CD4-positive, alpha-beta T cell treated with Interleukin-4 for 1 hour (primary cell): ENCODE measurements at regions not wholly inside any gene's neighbourhood (a gene's known extent, or its start where the extent isn't known, plus 50 kb on each side); places are given as distances from the start of the nearest gene placed in this dataset.
A peak's percentile ranks its signal among the peaks of the same experiment; 100 is the strongest.

ENCODE experiments used
- DNase-seq, 2 donors: peaks; one replicate each; pipeline ENCODE4 v3.0.0-alpha.2; 2020 to 2022

- DNase-seq: no peak
Observed at GRCh38 chr1:58862728-58863385, 79.0 kb upstream of the JUN start.

- DNase-seq: no peak
Observed at GRCh38 chr1:58864654-58865053, 80.8 kb upstream of the JUN start.

DNA sequence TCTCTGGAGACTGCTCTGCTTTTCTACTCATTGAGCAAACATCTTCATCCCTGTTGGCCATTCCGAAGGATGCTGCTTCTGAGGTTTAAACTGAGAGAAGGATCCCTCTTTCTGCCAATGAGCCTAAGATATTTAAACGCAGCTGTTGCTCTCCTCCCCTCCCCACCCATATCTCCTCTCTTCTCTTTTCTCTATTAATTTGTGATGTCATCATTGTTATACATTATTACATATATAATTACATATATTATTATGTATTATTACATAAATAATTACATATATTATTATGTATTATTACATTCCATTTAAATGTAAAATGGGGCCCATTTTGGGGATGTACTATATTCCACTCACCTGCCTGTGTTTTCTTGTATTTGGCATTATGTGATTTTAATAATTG lies 82.7 kb upstream of the JUN start:
- no peak for DNase-seq

DNA sequence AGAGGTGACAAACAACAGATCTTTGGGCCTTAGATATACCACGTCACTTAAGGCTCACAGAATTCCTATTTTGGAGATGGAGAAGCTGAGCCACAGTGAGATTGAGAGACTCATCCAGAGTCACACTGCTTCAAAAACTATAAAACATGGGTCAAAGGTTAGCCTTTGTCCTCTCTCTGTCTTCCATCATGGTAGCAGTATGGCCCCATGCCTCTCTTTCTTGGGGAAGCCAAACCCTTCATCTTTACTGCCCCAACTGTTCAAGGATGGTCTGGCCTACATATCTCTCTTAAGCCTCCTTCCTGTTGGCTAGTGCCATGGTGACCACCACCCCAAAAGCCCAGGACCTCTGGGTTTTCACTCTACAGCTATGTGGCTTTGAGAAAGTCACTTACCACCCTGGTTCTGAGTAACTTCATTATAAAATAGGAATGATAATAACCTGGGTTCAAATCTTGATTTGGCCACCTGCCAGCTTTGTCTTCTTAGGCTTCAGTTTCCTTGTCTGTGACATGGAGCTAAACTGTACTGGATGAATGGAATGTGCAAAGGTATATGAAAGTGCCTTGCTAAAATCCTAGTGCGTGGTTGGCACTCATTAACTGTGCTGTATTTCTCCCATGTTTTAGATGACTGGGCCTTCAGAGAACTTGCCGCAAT lies 85.9 kb upstream of the JUN start:
- no peak for DNase-seq

GRCh38 chr1:58870298-58870676 lies 86.4 kb upstream of the JUN start:
- DNase-seq: no peak

DNA sequence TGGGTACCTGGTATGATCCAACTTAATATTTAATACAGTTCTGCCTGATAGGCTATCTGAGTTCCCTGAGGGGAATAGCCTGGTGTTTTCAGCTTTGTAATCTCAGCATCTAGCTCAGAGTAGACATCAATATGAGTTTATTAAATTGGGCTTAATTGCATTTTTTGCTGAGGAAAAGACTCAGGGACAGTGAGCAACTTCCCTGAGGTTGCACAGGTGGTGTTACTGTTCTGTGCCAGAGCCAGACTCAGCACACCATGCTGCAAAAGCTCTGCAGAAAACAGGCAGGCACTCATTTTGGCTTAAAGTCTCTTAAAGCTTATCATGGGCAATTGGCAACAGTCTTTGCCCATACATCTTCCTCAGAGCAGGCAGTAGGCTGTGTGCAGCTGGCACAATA lies 90.5 kb upstream of the JUN start:
- DNase-seq: no peak

- DNase-seq: no peak
Observed at GRCh38 chr1:58874757-58875755, 91.2 kb upstream of the JUN start.

GRCh38 chr1:58879464-58879863 lies 95.6 kb upstream of the JUN start:
- DNase-seq: no peak

DNA sequence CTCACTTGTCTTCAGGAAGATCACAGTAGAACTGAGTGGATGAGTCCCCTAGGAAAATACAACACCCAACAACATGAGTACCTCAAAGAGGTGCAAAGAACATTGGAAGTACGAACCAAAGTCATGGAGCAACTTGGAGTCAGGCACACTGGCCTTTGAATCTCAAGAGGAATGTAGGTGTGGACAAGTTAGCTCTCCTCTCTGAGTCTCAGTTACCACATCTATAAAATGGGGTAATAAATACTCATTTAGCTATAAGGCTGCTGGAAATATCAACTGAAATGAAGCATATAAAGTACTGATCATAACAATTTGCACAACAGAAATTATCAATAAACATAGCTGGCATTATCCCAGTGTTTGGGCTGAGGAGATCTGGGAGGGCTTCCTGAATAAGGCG lies 96.7 kb upstream of the JUN start:
- no peak for DNase-seq

- peak in 1 of 2 donors; percentile 38 for DNase-seq
Observed at GRCh38 chr1:58881471-58881994, 97.7 kb upstream of the JUN start.

- DNase-seq: no peak
Observed at GRCh38 chr1:58882322-58882948, 98.6 kb upstream of the JUN start.

DNA sequence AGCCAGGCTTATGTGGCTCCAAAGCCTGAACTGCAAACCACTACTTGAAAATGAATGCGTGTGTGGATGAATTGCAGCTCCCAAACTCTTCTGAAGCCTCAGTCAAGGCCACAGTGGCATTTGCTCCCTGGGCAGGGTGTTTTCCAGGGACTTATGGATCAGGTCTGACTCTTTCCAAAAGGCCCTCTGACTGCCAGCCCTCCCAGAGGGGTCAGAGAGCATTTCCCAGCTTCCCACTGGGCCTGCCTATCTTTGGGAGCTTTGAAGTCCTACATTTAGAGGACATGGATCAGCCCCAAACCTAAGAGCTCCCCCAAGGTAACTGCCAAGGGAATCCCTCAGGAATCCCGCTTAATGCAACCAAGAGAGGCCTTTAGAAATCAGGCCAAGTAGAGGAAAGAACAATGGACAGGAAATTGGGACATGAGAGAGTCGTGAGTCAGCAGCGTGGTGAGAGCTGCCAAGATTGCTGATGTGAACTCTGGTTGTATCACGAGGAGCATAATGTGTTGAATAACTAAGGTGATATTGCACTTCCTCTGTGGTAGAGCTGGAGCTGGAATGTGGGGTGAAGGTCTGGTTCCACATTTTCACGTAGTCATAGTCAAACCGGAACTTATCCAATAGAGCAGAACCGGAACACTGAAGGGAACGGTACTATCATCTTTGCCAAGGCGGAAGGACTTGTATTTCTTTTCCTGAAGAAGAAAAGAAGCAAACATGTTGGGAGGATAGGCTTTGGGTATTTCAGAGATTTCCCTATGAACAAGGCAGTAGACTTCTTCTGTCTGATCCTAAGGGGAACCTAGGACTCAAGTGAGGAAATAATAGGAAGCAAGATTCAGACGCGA lies 99.4 kb upstream of the JUN start:
- DNase-seq: peak; percentile 12 to 68

DNA sequence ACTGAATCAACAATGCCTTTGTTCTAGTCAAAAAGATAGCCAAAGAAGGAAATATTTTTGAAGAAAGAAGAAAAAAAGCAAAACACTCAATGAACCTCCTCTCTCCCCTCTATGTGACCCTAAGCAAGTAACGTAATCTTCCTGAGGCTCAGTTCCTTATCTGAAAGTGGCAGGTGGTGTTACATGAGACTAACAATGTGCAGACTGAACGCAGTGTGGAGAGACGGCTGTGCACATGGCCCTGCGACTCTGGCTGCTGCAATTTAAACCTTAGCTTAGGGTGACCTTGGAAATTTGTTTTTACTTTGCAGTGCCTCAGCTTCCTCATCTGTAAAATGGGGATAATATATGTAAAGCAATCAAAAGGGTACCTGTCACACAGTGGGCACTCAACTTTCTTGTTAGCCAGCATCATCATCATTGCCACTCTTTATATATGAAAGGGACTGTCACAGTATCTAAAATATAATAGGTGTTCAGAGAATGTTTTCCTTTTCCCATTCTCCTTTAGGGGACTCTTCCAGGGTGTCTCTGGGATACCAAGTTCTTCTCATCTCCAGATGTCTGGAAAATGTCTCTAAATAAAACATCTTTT lies 100.1 kb upstream of the JUN start:
- DNase-seq: no peak

DNA sequence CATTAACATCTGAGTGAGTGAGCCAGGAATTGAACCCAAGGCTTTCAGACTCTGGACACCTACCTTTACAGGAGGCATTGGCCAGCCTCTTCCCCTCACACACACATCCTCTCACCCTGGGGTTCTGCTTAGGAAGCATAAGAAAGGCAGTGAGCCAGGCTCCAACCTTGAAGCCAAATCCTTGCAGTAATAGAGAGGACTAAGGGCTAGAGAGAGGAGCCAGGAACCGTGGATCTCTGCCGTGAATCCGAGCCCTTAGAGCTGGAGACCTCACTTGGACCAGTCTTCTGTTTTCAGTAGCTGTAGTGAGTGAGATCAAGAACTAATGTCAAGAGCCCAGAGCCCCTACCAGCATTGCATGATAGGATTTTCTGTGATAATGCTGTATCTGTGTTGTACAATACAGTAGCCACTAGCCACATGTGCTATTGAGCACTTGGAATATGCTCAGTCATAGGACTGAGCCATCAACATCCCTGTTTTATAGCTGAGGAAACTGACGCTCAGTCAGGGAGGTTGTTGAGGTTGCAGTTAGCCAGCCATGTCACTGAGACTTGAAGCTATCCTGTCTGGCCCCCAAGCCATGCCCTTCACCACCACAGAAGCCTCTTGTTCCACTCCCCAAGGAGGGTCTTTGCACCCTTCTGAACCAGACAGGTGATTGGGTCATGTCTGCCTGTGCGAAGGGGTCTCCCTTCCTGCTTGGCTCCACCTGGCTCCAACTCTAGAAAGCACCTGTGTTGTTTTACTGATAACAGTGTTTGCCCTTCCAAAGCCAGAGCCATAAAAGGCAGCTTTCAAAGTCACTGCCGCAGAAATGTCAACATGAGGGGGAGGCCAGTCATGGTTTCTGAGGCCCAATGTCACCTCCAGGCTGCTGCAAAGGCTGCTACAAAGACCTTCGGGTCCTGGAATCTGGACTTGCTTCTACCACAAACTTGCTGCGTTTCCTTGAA lies 101.1 kb upstream of the JUN start:
- DNase-seq: no peak

GRCh38 chr1:58885998-58886397 lies 102.2 kb upstream of the JUN start:
- DNase-seq: peak; percentile 32 to 46

GRCh38 chr1:58886611-58887010 lies 102.8 kb upstream of the JUN start:
- DNase-seq: no peak

DNA sequence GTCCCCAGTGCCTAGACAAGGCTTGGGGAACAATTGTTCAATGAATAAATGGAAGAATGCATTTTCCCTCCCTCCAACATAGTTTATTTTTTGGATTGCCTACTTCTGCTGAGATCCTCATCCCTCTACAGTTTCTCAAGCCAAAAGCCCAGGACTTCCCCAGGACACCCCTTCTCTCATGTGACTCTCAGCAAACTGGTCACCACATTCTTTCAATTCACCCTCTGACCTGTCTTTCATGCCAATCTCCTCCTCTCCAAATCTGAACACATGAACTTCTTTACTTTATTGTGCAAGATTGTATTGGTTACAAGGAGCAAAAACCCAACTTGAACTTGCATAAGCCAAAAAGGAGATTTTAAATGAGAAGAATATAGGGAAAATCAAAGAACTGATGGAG lies 103.2 kb upstream of the JUN start:
- no peak for DNase-seq

DNA sequence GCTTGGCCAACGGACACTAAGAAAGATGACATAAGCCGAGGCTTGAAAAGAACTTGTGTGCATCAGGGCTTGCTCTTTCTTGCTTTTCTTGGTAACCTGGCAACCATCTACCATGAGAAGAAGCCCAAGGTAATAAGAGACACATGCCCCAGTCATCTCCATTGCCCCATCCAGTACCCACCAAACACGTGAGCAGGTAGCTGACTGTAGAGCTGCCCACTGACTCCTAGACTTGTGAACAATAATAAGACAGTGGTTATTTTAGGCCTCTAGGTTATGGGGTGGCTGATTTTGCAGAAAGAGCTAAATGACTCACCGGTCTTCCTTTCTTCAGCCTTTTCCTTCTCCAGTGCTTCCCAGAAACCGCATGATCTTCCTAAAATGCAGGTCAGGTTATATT lies 105.0 kb upstream of the JUN start:
- DNase-seq: no peak

DNA sequence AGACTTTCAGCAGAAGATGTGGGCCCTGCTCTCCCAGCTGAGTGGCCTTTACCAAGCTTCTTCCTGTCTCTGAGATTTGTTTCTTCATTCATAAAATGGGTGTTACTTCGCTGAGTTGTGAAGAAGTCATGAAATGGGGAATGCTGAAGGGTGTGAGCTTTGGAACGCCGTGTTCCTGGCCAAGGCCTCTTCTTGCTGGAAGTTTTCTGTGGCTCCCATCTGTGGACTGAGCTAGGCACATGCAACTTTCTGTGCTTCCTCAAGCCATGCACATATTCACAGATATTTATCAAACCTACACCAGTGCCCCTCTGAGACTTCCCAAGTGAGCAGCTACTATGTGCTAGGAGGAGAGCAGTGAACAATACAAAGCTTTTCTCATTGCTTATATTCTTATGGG lies 106.3 kb upstream of the JUN start:
- no peak for DNase-seq

DNA sequence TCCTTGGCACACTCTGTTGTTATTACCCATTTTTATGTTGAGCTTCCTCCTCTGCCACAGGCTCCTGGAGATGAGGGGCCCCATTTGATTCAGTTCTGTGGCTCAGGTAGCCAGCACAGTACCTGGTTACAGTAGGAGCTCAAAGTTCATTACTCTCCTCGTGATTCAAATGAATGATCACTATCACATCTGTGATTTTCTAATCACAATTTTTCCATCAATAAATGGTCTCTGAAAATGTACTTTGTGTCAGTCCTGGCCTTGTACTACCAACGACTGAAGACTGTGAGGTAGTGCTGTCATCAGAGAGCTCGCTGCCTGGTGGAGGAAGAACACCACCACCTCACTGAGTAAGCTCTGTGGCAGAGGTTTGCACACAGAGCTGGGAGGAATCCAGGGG lies 106.8 kb upstream of the JUN start:
- DNase-seq: no peak
